Upper lobe of left lung (tissue), 6 donors: ENCODE measurements at regions not wholly inside any gene's neighbourhood (a gene's known extent, or its start where the extent isn't known, plus 50 kb on each side); places are given as distances from the start of the nearest gene placed in this dataset.

Source experiments
- ATAC-seq, 2 donors: fragments of 200-7000 bp; cut with Tn5 transposase; one replicate each; pipeline ENCODE4 v1.9.1; 2022; ENCODE audit warnings: mild to moderate bottlenecking in 2 of 2, moderate library complexity in 2 of 2; ENCODE audit not compliant: low FRiP score in 2 of 2
- DNase-seq, 2 donors: peaks; one replicate each; pipeline ENCODE4 v3.0.0-alpha.2; 2019 to 2020
- H3K27ac ChIP-seq, 4 donors: fragments of 200-600 bp; sonication (generic); one replicate each; pipeline ENCODE4 v1.5.1; 2016 to 2019
- H3K27me3 ChIP-seq, 4 donors: fragments of 200-600 bp; sonication (generic); one replicate each; pipeline ENCODE4 v1.5.1; 2017 to 2019
- H3K36me3 ChIP-seq, 4 donors: fragments of 200-600 bp; sonication (generic); one replicate each; pipeline ENCODE4 v1.5.1; 2016 to 2019
- H3K4me1 ChIP-seq, 4 donors: fragments of 200-600 bp; sonication (generic); one replicate each; pipeline ENCODE4 v1.5.1; 2018 to 2019
- H3K4me3 ChIP-seq, 4 donors: fragments of 200-600 bp; sonication (generic); one replicate each; pipeline ENCODE4 v1.5.1; 2017 to 2019; ENCODE audit warnings: mild to moderate bottlenecking in 2 of 4, moderate library complexity in 1 of 4
- H3K9me3 ChIP-seq, 4 donors: fragments of 200-600 bp; sonication (generic); one replicate each; pipeline ENCODE4 v1.5.1; 2018 to 2019
- EP300 ChIP-seq, 4 donors: sonication (generic); formaldehyde crosslinking; IDR thresholded peaks; one replicate each; pipeline ENCODE4 v1.5.1; 2017; ENCODE audit warnings: antibody characterized with exemption in 4 of 4, control low read depth in 2 of 4
- POLR2A ChIP-seq, 4 donors: fragments of 450-650 bp; IDR thresholded peaks; one replicate each; pipeline ENCODE4 v1.5.1; 2016 to 2017; ENCODE audit warnings: antibody characterized with exemption in 4 of 4, mild to moderate bottlenecking in 2 of 4
- POLR2AphosphoS5 ChIP-seq, 2 donors: sonication (generic); formaldehyde crosslinking; IDR thresholded peaks; one replicate each; pipeline ENCODE4 v1.5.1; 2017; ENCODE audit warnings: antibody characterized with exemption in 2 of 2
- WGBS, 2 donors: methylation state at CpG; one replicate each; pipeline ENCODE4 v1.1.5; 2017 to 2018; 5-methylcytosine and 5-hydroxymethylcytosine counted together
- TF ChIP-seq, protein P1 (sequence below), 6 experiments: fragments of 450-650 bp in 4 of 6; fragments of 200-600 bp in 2 of 6; sonication (generic) in 2 of 6; IDR thresholded peaks; one replicate each; pipeline ENCODE4 v1.5.1; 2016 to 2019; ENCODE audit warnings: antibody characterized with exemption in 6 of 6
- donor health status: DM: no; HTN: no; CAD: no; lungs with moderate emphysema.
- donor health status: DM: no; HTN: yes; CAD: no; lungs with severe emphysema.

DNA sequence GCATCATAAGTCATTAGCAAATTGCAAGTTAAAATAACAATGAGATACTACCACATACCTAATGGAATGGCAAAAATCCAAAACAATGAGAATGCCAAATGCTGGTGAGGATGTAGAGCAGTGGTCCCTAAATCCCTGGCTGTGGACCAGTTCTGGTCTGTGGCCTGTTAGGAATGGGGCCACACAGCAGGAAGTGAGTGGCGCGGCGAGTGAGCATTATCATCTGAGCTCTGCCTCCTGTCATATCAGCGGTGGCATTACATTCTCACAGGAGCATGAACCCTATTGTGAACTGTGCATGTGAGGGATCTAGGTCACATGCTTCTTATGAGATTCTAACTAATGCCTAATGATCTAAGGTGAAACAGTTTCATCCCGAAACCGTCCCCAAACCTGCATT, 1694.4 kb downstream of the EFNB2 start:
- ATAC-seq: no peak
- H3K27ac ChIP-seq: no peak overlapping the region
- no peaks in the 10 kb centered on the region for H3K4me1 ChIP-seq
- H3K4me3 ChIP-seq: no peak overlapping the region
- no peak for DNase-seq
- 95 to 97% methylated on average over 6 of the region's 6 CpGs for WGBS, 2 donors
- H3K9me3 ChIP-seq: no peaks in the 10 kb centered on the region
- H3K27me3 ChIP-seq: no peaks in the 10 kb centered on the region
- TF ChIP-seq, protein P1, sequence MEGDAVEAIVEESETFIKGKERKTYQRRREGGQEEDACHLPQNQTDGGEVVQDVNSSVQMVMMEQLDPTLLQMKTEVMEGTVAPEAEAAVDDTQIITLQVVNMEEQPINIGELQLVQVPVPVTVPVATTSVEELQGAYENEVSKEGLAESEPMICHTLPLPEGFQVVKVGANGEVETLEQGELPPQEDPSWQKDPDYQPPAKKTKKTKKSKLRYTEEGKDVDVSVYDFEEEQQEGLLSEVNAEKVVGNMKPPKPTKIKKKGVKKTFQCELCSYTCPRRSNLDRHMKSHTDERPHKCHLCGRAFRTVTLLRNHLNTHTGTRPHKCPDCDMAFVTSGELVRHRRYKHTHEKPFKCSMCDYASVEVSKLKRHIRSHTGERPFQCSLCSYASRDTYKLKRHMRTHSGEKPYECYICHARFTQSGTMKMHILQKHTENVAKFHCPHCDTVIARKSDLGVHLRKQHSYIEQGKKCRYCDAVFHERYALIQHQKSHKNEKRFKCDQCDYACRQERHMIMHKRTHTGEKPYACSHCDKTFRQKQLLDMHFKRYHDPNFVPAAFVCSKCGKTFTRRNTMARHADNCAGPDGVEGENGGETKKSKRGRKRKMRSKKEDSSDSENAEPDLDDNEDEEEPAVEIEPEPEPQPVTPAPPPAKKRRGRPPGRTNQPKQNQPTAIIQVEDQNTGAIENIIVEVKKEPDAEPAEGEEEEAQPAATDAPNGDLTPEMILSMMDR (IDR thresholded peaks at IDR 0.05): no peak
- H3K36me3 ChIP-seq: no peaks in the 10 kb centered on the region

DNA sequence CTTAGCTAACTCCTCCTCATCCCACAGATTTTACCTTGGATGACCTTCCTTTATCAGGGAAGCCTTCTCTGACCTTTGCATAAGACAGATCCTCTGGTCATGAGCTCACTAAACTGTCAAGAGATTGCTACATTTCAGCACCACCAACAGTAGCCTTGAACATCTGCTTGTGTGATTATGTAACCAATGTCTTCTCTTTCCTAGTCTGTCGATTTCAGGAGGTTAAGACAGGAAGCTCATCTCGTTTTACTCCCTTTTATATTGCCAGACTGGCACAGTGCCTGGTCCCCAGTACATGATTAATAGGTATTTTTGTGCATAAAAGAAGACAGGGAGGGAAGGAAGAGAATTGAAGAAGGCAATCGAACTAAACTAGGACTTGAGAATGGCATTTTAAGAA, 1697.7 kb downstream of the EFNB2 start:
- no peak for DNase-seq
- Histone ChIP-seq H3K27ac (no peak overlapping the region), H3K27me3 (no peaks in the 10 kb centered on the region), H3K4me1 (no peaks in the 10 kb centered on the region), H3K4me3 (no peak overlapping the region), H3K36me3 (no peaks in the 10 kb centered on the region), H3K9me3 (no peaks in the 10 kb centered on the region)
- WGBS, 2 donors: 24 to 25% methylated on average over 3 of the region's 3 CpGs
- no peak for TF ChIP-seq POLR2A (IDR thresholded peaks at IDR 0.05)
- TF ChIP-seq, protein P1 (IDR thresholded peaks at IDR 0.05): no peak
- no peak for TF ChIP-seq EP300 (IDR thresholded peaks at IDR 0.05)
- ATAC-seq: no peak

DNA sequence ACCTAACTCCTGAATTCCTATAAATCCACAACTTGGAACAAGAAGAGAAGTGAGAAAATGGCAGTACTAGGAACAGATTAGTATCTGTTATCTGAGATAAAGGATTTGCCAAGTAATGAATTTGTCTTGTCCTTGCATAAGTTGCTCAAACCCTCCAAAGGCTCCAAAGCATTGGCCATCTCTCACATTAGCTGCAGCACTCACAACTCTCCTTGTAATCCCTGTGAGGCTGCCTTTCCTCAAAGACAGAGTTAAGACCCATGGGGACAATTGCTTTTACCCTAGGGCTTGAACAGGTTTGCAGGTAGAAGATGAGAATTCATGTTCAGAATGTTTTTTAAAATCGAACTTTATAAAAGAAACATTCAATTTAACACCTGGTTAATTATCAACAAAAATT, 1702.2 kb downstream of the EFNB2 start:
- Histone ChIP-seq H3K9me3 (no peaks in the 10 kb centered on the region), H3K27ac (no peak overlapping the region), H3K4me3 (no peak overlapping the region), H3K36me3 (no peaks in the 10 kb centered on the region), H3K4me1 (no peaks in the 10 kb centered on the region), H3K27me3 (no peaks in the 10 kb centered on the region)
- no peak for DNase-seq
- WGBS, 2 donors: 86 to 88% methylated on average over 1 of the region's 1 CpG
- TF ChIP-seq POLR2A (IDR thresholded peaks at IDR 0.05) (no peak), POLR2AphosphoS5 (IDR thresholded peaks at IDR 0.05) (no peak), EP300 (IDR thresholded peaks at IDR 0.05) (no peak)
- TF ChIP-seq, protein P1 (IDR thresholded peaks at IDR 0.05): no peak
- no peak for ATAC-seq

DNA sequence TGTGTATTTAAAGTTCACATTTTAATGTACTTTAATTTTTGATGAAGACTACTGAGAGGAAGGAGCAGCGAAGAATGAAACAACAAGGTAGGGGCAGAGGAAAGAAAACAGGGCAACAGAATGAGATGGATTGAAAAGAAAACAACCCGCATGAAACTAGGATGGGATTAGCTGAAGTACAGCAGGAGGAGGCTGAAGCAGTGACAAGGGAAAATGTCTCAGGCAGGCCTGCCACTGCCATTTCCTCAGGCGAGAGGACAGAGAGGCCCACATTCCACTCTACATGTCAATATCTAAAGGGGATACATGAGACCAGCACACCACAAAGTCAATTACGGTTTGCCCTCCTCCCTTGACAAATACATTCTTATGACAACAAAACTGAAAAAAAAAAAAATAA, 1703.2 kb downstream of the EFNB2 start:
- ATAC-seq (no peak), DNase-seq (no peak)
- no peak overlapping the region for H3K27ac ChIP-seq
- H3K9me3 ChIP-seq: no peaks in the 10 kb centered on the region
- H3K4me1 ChIP-seq: no peaks in the 10 kb centered on the region
- 65 to 72% methylated on average over 4 of the region's 4 CpGs for WGBS, 2 donors
- H3K36me3 ChIP-seq: no peaks in the 10 kb centered on the region
- no peaks in the 10 kb centered on the region for H3K27me3 ChIP-seq
- no peak overlapping the region for H3K4me3 ChIP-seq
- no peak for TF ChIP-seq EP300 (IDR thresholded peaks at IDR 0.05)
- no peak for TF ChIP-seq POLR2A (IDR thresholded peaks at IDR 0.05)
- no peak for TF ChIP-seq POLR2AphosphoS5 (IDR thresholded peaks at IDR 0.05)
- TF ChIP-seq, protein P1 (IDR thresholded peaks at IDR 0.05): no peak

DNA sequence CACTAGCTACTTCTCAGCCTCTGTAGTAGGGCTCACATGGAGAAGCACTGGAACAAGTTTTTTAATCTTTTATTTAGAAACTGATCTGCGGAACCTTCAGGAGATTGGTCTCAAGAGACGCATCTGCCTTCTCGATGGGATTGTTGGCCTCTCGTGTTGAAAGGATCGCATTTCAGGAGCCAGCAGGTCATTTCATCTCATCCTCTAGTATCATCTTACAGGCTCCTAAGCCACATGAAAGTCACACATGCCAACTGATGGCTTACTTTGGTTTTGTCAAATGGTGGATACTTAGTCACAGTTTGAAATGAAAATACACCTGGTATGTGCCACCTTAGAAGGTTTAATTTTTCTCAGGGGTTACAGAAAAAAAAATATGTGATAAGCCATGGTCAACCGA, 1703.6 kb downstream of the EFNB2 start:
- no peaks in the 10 kb centered on the region for H3K27me3 ChIP-seq
- no peak overlapping the region for H3K27ac ChIP-seq
- no peaks in the 10 kb centered on the region for H3K4me1 ChIP-seq
- H3K36me3 ChIP-seq: no peaks in the 10 kb centered on the region
- WGBS, 2 donors: 79% methylated on average over 6 of the region's 6 CpGs
- no peak for DNase-seq
- TF ChIP-seq POLR2AphosphoS5 (IDR thresholded peaks at IDR 0.05) (no peak), POLR2A (IDR thresholded peaks at IDR 0.05) (no peak), EP300 (IDR thresholded peaks at IDR 0.05) (no peak)
- TF ChIP-seq, protein P1 (IDR thresholded peaks at IDR 0.05): no peak
- ATAC-seq: no peak
- H3K4me3 ChIP-seq: no peak overlapping the region
- no peaks in the 10 kb centered on the region for H3K9me3 ChIP-seq
